ENCODE measurements at regions not wholly inside any gene's neighbourhood (a gene's known extent, or its start where the extent isn't known, plus 50 kb on each side); places are given as distances from the start of the nearest gene placed in this dataset.

DNA sequence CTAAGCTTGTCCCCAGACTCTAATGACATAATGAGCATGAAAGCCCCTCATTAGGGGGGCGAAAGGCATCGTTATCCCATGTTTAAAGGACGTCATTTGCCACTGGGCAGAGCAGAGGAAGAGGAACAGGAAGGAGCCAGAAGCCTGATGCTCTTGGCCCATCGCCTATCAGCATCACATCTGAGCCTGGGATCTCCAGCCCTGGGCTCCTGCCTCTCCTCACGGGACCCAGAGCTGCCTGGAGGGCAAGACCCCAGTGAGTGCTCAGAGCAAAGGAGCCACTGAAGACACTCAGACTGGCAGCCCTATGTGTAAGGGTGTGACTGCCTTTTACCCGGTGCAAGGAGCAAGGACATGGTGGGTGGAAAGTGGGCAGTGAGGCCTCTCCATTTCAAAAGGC is 115.0 kb upstream of the ZNF507 start:
- Mint-ChIP-seq H3K27ac (ENCODE audit: unreplicated experiment) (no peak overlapping the region), H3K27me3 (ENCODE audit: low read depth) (peaks cover 25% of the 10 kb centered on the region), H3K36me3 (ENCODE audit: low read depth) (no peaks in the 10 kb centered on the region), H3K4me3 (ENCODE audit: unreplicated experiment) (no peak overlapping the region), H3K4me1 (ENCODE audit: low read depth) (no peaks in the 10 kb centered on the region), H3K9me3 (ENCODE audit: low read depth) (no peaks in the 10 kb centered on the region)
- DNase-seq (ENCODE audit: low spot score), result no peak
- TF ChIP-seq, protein P1, sequence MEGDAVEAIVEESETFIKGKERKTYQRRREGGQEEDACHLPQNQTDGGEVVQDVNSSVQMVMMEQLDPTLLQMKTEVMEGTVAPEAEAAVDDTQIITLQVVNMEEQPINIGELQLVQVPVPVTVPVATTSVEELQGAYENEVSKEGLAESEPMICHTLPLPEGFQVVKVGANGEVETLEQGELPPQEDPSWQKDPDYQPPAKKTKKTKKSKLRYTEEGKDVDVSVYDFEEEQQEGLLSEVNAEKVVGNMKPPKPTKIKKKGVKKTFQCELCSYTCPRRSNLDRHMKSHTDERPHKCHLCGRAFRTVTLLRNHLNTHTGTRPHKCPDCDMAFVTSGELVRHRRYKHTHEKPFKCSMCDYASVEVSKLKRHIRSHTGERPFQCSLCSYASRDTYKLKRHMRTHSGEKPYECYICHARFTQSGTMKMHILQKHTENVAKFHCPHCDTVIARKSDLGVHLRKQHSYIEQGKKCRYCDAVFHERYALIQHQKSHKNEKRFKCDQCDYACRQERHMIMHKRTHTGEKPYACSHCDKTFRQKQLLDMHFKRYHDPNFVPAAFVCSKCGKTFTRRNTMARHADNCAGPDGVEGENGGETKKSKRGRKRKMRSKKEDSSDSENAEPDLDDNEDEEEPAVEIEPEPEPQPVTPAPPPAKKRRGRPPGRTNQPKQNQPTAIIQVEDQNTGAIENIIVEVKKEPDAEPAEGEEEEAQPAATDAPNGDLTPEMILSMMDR (IDR thresholded peaks at IDR 0.05), result no peak

DNA sequence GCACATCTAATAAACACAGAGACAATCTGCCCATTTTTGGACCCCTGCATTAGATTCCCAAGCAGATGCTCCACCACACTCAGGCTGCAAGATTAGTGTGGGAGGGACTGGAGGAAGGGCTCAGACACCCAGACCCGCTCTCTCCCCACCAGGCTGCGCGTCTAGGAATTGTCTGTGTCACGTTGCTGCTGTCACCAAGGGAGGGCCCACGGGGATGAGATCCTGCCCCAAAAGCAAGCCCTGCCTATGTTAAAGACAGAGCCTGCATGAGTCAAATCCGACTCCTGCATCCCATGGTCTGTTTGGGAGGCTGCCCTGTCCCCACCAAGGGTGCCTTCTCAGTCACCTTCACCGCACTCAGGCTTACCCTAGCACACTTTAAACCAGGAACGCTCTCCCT is 114.4 kb upstream of the ZNF507 start:
- DNase-seq (ENCODE audit: low spot score), result no peak
- Mint-ChIP-seq H3K4me1 (ENCODE audit: low read depth) (no peaks in the 10 kb centered on the region), H3K27me3 (ENCODE audit: low read depth) (peaks cover 21% of the 10 kb centered on the region), H3K27ac (ENCODE audit: unreplicated experiment) (no peak overlapping the region), H3K36me3 (ENCODE audit: low read depth) (no peaks in the 10 kb centered on the region), H3K4me3 (ENCODE audit: unreplicated experiment) (no peak overlapping the region), H3K9me3 (ENCODE audit: low read depth) (no peaks in the 10 kb centered on the region)
- TF ChIP-seq, protein P1 (IDR thresholded peaks at IDR 0.05), result no peak

DNA sequence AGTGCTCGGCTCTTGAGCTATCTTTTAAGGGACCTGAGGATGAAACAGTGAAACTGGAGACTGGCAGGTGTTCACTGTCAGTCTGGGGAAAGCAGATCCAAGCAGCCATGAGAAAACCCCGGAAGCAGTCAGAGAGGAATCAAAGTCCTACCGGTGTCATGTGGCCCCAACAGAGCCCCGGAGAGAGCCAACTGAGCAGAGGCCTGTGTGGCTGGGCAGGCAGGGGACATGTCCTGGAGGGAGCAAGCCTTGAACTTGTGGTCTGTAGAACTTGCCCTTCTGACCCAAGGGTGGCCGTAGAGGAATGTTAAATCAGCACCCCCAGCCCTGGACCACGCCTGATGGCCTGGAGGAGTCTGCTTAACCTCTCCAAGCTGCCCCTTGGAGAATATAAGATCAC is 113.7 kb upstream of the ZNF507 start:
- H3K9me3 Mint-ChIP-seq (ENCODE audit: low read depth), result no peaks in the 10 kb centered on the region
- TF ChIP-seq, protein P1 (IDR thresholded peaks at IDR 0.05), result no peak
- no peaks in the 10 kb centered on the region for H3K4me1 Mint-ChIP-seq (ENCODE audit: low read depth)
- H3K27me3 Mint-ChIP-seq (ENCODE audit: low read depth), result peaks cover 18% of the 10 kb centered on the region
- no peak overlapping the region for H3K27ac Mint-ChIP-seq (ENCODE audit: unreplicated experiment)
- no peak for DNase-seq (ENCODE audit: low spot score)
- H3K4me3 Mint-ChIP-seq (ENCODE audit: unreplicated experiment), result no peak overlapping the region
- no peaks in the 10 kb centered on the region for H3K36me3 Mint-ChIP-seq (ENCODE audit: low read depth)

DNA sequence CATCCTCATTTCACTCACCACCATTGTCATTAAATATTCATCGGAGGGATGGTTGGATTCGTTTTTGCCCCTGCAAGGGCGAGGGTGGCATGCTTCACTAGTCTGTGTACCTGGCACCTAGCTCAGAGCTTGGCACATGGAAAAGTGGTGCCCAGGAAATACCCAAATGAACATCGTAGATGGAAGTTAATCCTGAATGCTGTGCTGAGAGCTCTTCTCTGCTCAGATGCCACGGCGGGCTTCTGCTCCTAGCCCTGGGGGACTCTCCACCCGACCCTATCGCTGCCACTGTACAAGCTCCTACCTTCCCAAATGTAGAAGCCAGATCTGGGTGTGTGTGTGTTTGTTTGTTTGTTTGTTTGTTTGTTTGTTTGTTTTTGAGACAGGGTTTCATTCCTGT is 113.0 kb upstream of the ZNF507 start:
- Mint-ChIP-seq H3K27ac (ENCODE audit: unreplicated experiment) (no peak overlapping the region), H3K27me3 (ENCODE audit: low read depth) (peaks cover 13% of the 10 kb centered on the region), H3K9me3 (ENCODE audit: low read depth) (no peaks in the 10 kb centered on the region), H3K36me3 (ENCODE audit: low read depth) (no peaks in the 10 kb centered on the region), H3K4me3 (ENCODE audit: unreplicated experiment) (no peak overlapping the region), H3K4me1 (ENCODE audit: low read depth) (no peaks in the 10 kb centered on the region)
- TF ChIP-seq, protein P1 (IDR thresholded peaks at IDR 0.05), result no peak
- DNase-seq (ENCODE audit: low spot score), result no peak

DNA sequence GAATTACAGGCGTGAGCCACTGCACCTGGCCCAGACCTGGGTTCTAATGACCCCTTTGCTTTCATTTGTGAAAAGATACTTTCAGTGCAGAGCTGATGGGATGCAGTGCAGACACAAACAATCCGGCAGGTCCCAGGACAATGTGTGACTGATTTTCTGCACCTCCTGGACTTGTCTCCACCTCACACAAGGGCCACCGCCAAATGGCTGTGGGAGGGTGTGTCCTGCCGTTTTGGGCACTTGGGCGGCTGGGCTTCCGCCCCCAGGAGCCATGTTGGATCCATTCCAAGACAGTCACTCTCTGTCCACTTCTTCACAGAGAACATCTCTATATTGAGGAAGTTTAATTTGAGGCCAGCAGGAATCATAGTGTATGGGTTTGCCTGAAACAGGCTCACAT is 112.3 kb upstream of the ZNF507 start:
- H3K9me3 Mint-ChIP-seq (ENCODE audit: low read depth), result no peaks in the 10 kb centered on the region
- TF ChIP-seq, protein P1 (IDR thresholded peaks at IDR 0.05), result no peak
- H3K4me3 Mint-ChIP-seq (ENCODE audit: unreplicated experiment), result no peak overlapping the region
- no peaks in the 10 kb centered on the region for H3K36me3 Mint-ChIP-seq (ENCODE audit: low read depth)
- peaks cover 8% of the 10 kb centered on the region for H3K27me3 Mint-ChIP-seq (ENCODE audit: low read depth)
- H3K4me1 Mint-ChIP-seq (ENCODE audit: low read depth), result no peaks in the 10 kb centered on the region
- no peak overlapping the region for H3K27ac Mint-ChIP-seq (ENCODE audit: unreplicated experiment)
- no peak for DNase-seq (ENCODE audit: low spot score)

Measured in chondrocyte (in vitro differentiated cells).